Neural progenitor cell (in vitro differentiated cells): ENCODE measurements at regions not wholly inside any gene's neighbourhood (a gene's known extent, or its start where the extent isn't known, plus 50 kb on each side); places are given as distances from the start of the nearest gene placed in this dataset.
A peak's percentile ranks its signal among the peaks of the same experiment; 100 is the strongest.

ENCODE experiments used
- DNase-seq: peaks from one replicate; pipeline ENCODE4 v3.0.0-alpha.2; 2016; ENCODE audit warnings: low spot score
- H2AFZ ChIP-seq: fragments of 200-600 bp; sonication (generic); replicated peaks from 2 replicates; pipeline ENCODE4 v1.6.1; 2016; ENCODE audit warnings: antibody characterized with exemption
- H3F3A ChIP-seq: fragments of 200-600 bp; sonication (generic); 2 replicates; pipeline ENCODE4 v1.6.1; 2016; ENCODE audit warnings: antibody characterized with exemption, low read depth
- H3K27ac ChIP-seq: fragments of 200-600 bp; sonication (generic); 2 replicates; pipeline ENCODE4 v1.5.1; 2016; ENCODE audit warnings: mild to moderate bottlenecking
- H3K27me3 ChIP-seq: fragments of 200-600 bp; sonication (generic); 2 replicates; pipeline ENCODE4 v1.6.1; 2016; ENCODE audit warnings: mild to moderate bottlenecking, moderate library complexity
- H3K36me3 ChIP-seq: fragments of 200-600 bp; sonication (generic); 2 replicates; pipeline ENCODE4 v1.5.1; 2016
- H3K4me1 ChIP-seq: fragments of 200-600 bp; sonication (generic); 2 replicates; pipeline ENCODE4 v1.6.1; 2016; ENCODE audit warnings: mixed run types
- H3K4me2 ChIP-seq: fragments of 200-600 bp; sonication (generic); 2 replicates; pipeline ENCODE4 v1.6.1; 2016
- H3K4me3 ChIP-seq: fragments of 200-600 bp; sonication (generic); 2 replicates; pipeline ENCODE4 v1.5.1; 2016
- H3K79me2 ChIP-seq: fragments of 200-600 bp; sonication (generic); 2 replicates; pipeline ENCODE4 v1.6.1; 2016; ENCODE audit warnings: low read depth
- H3K9ac ChIP-seq: fragments of 200-600 bp; sonication (generic); 2 replicates; pipeline ENCODE4 v1.6.1; 2016
- H3K9me3 ChIP-seq: fragments of 200-600 bp; sonication (generic); 2 replicates; pipeline ENCODE4 v1.5.1; 2016; ENCODE audit warnings: low read depth
- H4K20me1 ChIP-seq: fragments of 200-600 bp; sonication (generic); 2 replicates; pipeline ENCODE4 v1.6.1; 2016; ENCODE audit warnings: low read depth
- H3K27ac Mint-ChIP-seq: 3 replicates; pipeline ENCODE4 v1.8.0; 2021; ENCODE audit warnings: mixed read lengths
- H3K27me3 Mint-ChIP-seq: 2 replicates; pipeline ENCODE4 v1.8.0; 2022; ENCODE audit warnings: low read depth, mild to moderate bottlenecking, inconsistent platforms, moderate library complexity, mixed read lengths; ENCODE audit not compliant: insufficient read depth
- H3K36me3 Mint-ChIP-seq: 3 replicates; pipeline ENCODE4 v1.8.0; 2021; ENCODE audit warnings: mixed read lengths
- H3K4me1 Mint-ChIP-seq: 3 replicates; pipeline ENCODE4 v1.8.0; 2021; ENCODE audit warnings: mixed read lengths
- H3K4me3 Mint-ChIP-seq: 3 replicates; pipeline ENCODE4 v1.8.0; 2021; ENCODE audit warnings: mild to moderate bottlenecking, moderate library complexity, mixed read lengths
- H3K9me3 Mint-ChIP-seq: 3 replicates; pipeline ENCODE4 v1.8.0; 2020; ENCODE audit warnings: mixed read lengths
- CTCF ChIP-seq: fragments of 200-600 bp; sonication (generic); IDR thresholded peaks from 2 replicates; pipeline ENCODE4 v1.5.1; 2017; ENCODE audit warnings: antibody characterized with exemption, mild to moderate bottlenecking
- EZH2 ChIP-seq: fragments of 200-600 bp; sonication (generic); IDR thresholded peaks from 2 replicates; pipeline ENCODE4 v1.6.1; 2017; ENCODE audit warnings: antibody characterized with exemption, mild to moderate bottlenecking, moderate library complexity
- EZH2phosphoT487 ChIP-seq: fragments of 200-600 bp; sonication (generic); IDR thresholded peaks from 2 replicates; pipeline ENCODE4 v1.6.1; 2017; ENCODE audit warnings: antibody characterized with exemption

DNA sequence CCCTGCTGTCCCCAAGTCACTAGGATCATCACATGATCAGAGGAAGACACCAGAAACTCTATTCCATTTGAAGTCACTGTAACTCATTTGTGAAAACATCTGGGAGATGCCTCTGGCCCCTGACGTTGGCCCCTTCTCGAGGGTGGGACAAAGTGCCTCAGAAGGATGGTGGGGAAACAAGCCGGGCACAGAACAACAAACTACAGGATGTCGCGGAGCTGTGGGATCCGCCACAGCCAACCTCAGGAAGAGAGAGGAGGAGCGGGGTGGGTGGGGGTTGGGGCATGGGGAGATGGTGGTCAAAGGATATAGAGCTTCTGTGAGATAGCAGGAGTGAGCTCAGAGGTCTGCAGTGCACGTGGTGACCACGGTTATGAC is 265.6 kb upstream of the TCERG1L start:
- H3K27ac Mint-ChIP-seq, result peak overlapping the region; percentile 29

GRCh38 chr10:131577786-131578471 is 266.4 kb upstream of the TCERG1L start:
- H3K4me3 ChIP-seq, result no peak overlapping the region

More for the DNA sequence above, 265.6 kb upstream of the TCERG1L start:
- Histone ChIP-seq H3K79me2 (no peaks in the 10 kb centered on the region), H3K27me3 (no peaks in the 10 kb centered on the region), H3K4me1 (peaks cover 8% of the 10 kb centered on the region), H3K4me2 (no peak overlapping the region), H3K36me3 (no peaks in the 10 kb centered on the region), H2AFZ (no peak overlapping the region), H3K27ac (no peak overlapping the region), H3K9ac (no peak overlapping the region), H3F3A (no peaks in the 10 kb centered on the region), H4K20me1 (no peaks in the 10 kb centered on the region), H3K4me3 (no peak overlapping the region), H3K9me3 (no peaks in the 10 kb centered on the region)
- no peak for TF ChIP-seq CTCF
- no peak for TF ChIP-seq EZH2phosphoT487
- no peak for TF ChIP-seq EZH2
- no peaks in the 10 kb centered on the region for H3K36me3 Mint-ChIP-seq
- H3K27me3 Mint-ChIP-seq, result peaks cover 13% of the 10 kb centered on the region
- peaks cover 4% of the 10 kb centered on the region for H3K9me3 Mint-ChIP-seq
- peaks cover 3% of the 10 kb centered on the region for H3K4me1 Mint-ChIP-seq
- no peak for DNase-seq
- H3K4me3 Mint-ChIP-seq, result no peak overlapping the region

DNA sequence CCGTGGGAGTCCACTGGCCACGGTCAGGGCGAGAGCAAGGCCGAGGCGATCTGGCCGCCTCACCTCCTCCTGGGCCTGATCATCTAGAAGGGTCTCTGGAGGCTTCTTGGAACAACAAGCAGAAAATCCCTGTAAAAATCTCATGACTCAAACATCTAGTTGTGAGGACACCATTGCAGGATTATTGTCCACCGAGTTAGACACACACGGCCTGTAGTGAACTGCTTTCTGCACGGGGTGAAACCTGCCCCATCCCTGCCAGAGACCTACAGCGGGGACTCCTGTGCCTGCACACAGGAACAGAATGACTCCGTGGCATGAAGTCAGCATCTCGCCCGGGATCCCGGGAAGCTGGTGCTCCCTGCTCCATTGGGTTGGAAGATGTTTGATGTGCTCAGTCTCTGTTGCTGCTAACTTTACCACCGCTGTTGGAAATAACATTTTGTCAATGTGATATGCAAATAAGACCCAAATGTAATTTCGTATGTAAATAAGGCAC is 267.0 kb upstream of the TCERG1L start:
- no peaks in the 10 kb centered on the region for H4K20me1 ChIP-seq
- Mint-ChIP-seq H3K9me3 (peaks cover 4% of the 10 kb centered on the region), H3K36me3 (no peaks in the 10 kb centered on the region), H3K4me1 (peaks cover 3% of the 10 kb centered on the region), H3K27me3 (peaks cover 11% of the 10 kb centered on the region), H3K27ac (no peak overlapping the region), H3K4me3 (no peak overlapping the region)
- no peak for TF ChIP-seq EZH2
- no peak for TF ChIP-seq CTCF
- TF ChIP-seq EZH2phosphoT487, result no peak
- no peaks in the 10 kb centered on the region for H3K9me3 ChIP-seq
- no peaks in the 10 kb centered on the region for H3K27me3 ChIP-seq
- H3K36me3 ChIP-seq, result no peaks in the 10 kb centered on the region
- H3K79me2 ChIP-seq, result no peaks in the 10 kb centered on the region
- no peak overlapping the region for H3K27ac ChIP-seq
- no peak for DNase-seq
- H3K4me3 ChIP-seq, result no peak overlapping the region
- no peak overlapping the region for H3K9ac ChIP-seq
- no peak overlapping the region for H2AFZ ChIP-seq
- H3K4me1 ChIP-seq, result peaks cover 8% of the 10 kb centered on the region
- H3F3A ChIP-seq, result no peaks in the 10 kb centered on the region
- H3K4me2 ChIP-seq, result no peak overlapping the region

More at GRCh38 chr10:131577786-131578471, 266.4 kb upstream of the TCERG1L start:
- no peak overlapping the region for H3K4me2 ChIP-seq
- H3K9ac ChIP-seq, result no peak overlapping the region
- Mint-ChIP-seq H3K36me3 (no peaks in the 10 kb centered on the region), H3K9me3 (peaks cover 4% of the 10 kb centered on the region), H3K27ac (no peak overlapping the region), H3K4me3 (no peak overlapping the region), H3K4me1 (peaks cover 3% of the 10 kb centered on the region), H3K27me3 (peaks cover 13% of the 10 kb centered on the region)
- no peak overlapping the region for H2AFZ ChIP-seq
- H3K27ac ChIP-seq, result no peak overlapping the region
- no peaks in the 10 kb centered on the region for H3K9me3 ChIP-seq
- H4K20me1 ChIP-seq, result no peaks in the 10 kb centered on the region
- H3K79me2 ChIP-seq, result no peaks in the 10 kb centered on the region
- peaks cover 8% of the 10 kb centered on the region for H3K4me1 ChIP-seq
- TF ChIP-seq EZH2 (no peak), CTCF (no peak), EZH2phosphoT487 (no peak)
- H3K36me3 ChIP-seq, result no peaks in the 10 kb centered on the region
- H3F3A ChIP-seq, result no peaks in the 10 kb centered on the region
- H3K27me3 ChIP-seq, result no peaks in the 10 kb centered on the region
- DNase-seq, result no peak
